K562 (cell line): ENCODE measurements at regions not wholly inside any gene's neighbourhood (a gene's known extent, or its start where the extent isn't known, plus 50 kb on each side); places are given as distances from the start of the nearest gene placed in this dataset.
"Not testable (repeated sequence)": the region's sequence is repeated elsewhere in the genome, so short reads cannot be mapped to it uniquely, and the experiment has no call there.

Source experiments
- ATAC-seq: fragments of 200-7000 bp; cut with Tn5 transposase; 3 replicates; pipeline ENCODE4 v1.9.1; 2020; ENCODE audit warnings: moderate library complexity
- BruUV-seq: library from RNA; stranded (reverse); fragments of 400-500 nt; replicated peaks from 2 replicates; lab custom pipeline; 2021; lab: Mats Ljungman, UMichigan
- CTCF ChIA-PET: fragments of 300-600 bp; formaldehyde crosslinking; extraction: SDS; loops from one replicate; lab custom pipeline; 2021; ENCODE audit warnings: low intra/inter-chr PET ratio; lab: Yijun Ruan, JAX
- POLR2A ChIA-PET: fragments of 300-600, 350-650 bp; sonication (Branson Sonifier 250); formaldehyde crosslinking; extraction: SDS; loops from one replicate; lab custom pipeline; 2021; ENCODE audit warnings: antibody characterized with exemption, inconsistent platforms; lab: Yijun Ruan, JAX
- DNase-seq, 4 experiments: peaks; one replicate each; pipeline versions ENCODE4 v3.0.0 to v3.0.0-alpha.2; 2011 to 2018; ENCODE audit warnings: low spot score in 3 of 4, mixed read lengths in 3 of 4; ENCODE audit errors: extremely low read depth in 1 of 4
- FAIRE-seq: peaks from 2 replicates; lab custom pipeline; 2011; peaks lifted over from hg19 to GRCh38; lab: Jason Lieb, UNC
- H2AFZ ChIP-seq: 2 replicates; pipeline ENCODE4 v1.6.0; 2011; ENCODE audit warnings: low read depth, low read length, control low read depth, inconsistent platforms
- H3K27ac ChIP-seq: fragments of 200-600 bp; 3 replicates; pipeline ENCODE4 v1.8.0; 2011; ENCODE audit warnings: low read depth, mild to moderate bottlenecking, control low read depth, inconsistent platforms, low read length, moderate library complexity, mixed read lengths; ENCODE audit errors: extremely low read depth
- H3K27me3 ChIP-seq, 2 experiments: fragments of 300-600 bp in 1 of 2; 2 replicates in 1 of 2; 3 replicates in 1 of 2; pipeline versions ENCODE4 v1.6.0 to v1.8.0; 2011; ENCODE audit warnings: inconsistent platforms in 2 of 2, low read length in 2 of 2, mild to moderate bottlenecking in 1 of 2, mixed read lengths in 1 of 2, moderate library complexity in 1 of 2; ENCODE audit not compliant: control insufficient read depth in 2 of 2, insufficient read depth in 2 of 2
- H3K36me3 ChIP-seq: fragments of 300-600 bp; 3 replicates; pipeline ENCODE4 v1.8.0; 2011; ENCODE audit warnings: mild to moderate bottlenecking, low read length, inconsistent platforms; ENCODE audit not compliant: control insufficient read depth, insufficient read depth
- H3K4me1 ChIP-seq, 2 experiments: fragments of 200-600 bp in 1 of 2; replicated peaks in 1 of 2; 2 replicates in 1 of 2; 3 replicates in 1 of 2; pipeline versions ENCODE4 v1.5.1 to v1.8.0; 2011; ENCODE audit warnings: inconsistent platforms in 2 of 2, low read length in 2 of 2, mild to moderate bottlenecking in 1 of 2, mixed read lengths in 1 of 2, moderate library complexity in 1 of 2; ENCODE audit not compliant: control insufficient read depth in 2 of 2, insufficient read depth in 2 of 2
- H3K4me2 ChIP-seq: 2 replicates; pipeline ENCODE4 v1.6.1; 2011; ENCODE audit warnings: low read length, control low read depth, inconsistent platforms, mixed read lengths; ENCODE audit not compliant: insufficient read depth
- H3K4me3 ChIP-seq: fragments of 200-600 bp; sonication (generic), shearing (Covaris generic); 2 replicates; pipeline ENCODE4 v1.5.1; 2016; ENCODE audit warnings: control low read depth, inconsistent platforms
- H3K79me2 ChIP-seq: fragments of 200-600 bp; 3 replicates; pipeline ENCODE4 v1.8.0; 2011; ENCODE audit warnings: low read length, inconsistent platforms; ENCODE audit not compliant: control insufficient read depth, insufficient read depth
- H3K9ac ChIP-seq, 2 experiments: 2 replicates each; pipeline versions ENCODE4 v1.6.0 to v1.6.1; 2011; ENCODE audit warnings: low read depth in 2 of 2, low read length in 2 of 2, control low read depth in 1 of 2, inconsistent platforms in 1 of 2, mild to moderate bottlenecking in 1 of 2, mixed read lengths in 1 of 2; ENCODE audit not compliant: insufficient read depth in 1 of 2
- H3K9me1 ChIP-seq: one replicate; pipeline ENCODE4 v1.6.0; 2011; ENCODE audit warnings: inconsistent platforms, mild to moderate bottlenecking, low read length, moderate library complexity; ENCODE audit not compliant: control insufficient read depth, insufficient read depth
- H3K9me3 ChIP-seq: replicated peaks from 2 replicates; pipeline ENCODE4 v1.5.1; 2011; ENCODE audit warnings: low read depth, low read length, inconsistent platforms; ENCODE audit not compliant: control insufficient read depth, insufficient read depth
- H4K20me1 ChIP-seq: replicated peaks from 2 replicates; pipeline ENCODE4 v1.6.1; 2011; ENCODE audit warnings: low read length, inconsistent platforms, mixed read lengths; ENCODE audit not compliant: control insufficient read depth, insufficient read depth
- CEBPB ChIP-seq: fragments of 450-650 bp; IDR thresholded peaks from 2 replicates; pipeline ENCODE4 v1.6.1; 2016; ENCODE audit warnings: missing genetic modification characterization, missing compliant biosample characterization
- ZNF311 ChIP-seq: fragments of 250-450 bp; sonication (Bioruptor Pico); IDR thresholded peaks from 2 replicates; pipeline ENCODE4 v1.4.0; 2020; ENCODE audit warnings: mild to moderate bottlenecking, moderate library complexity
- WGBS: fragments of 100-300 bp; shearing (Covaris generic); methylation state at CpG from one replicate; pipeline ENCODE4 v1.1.6; 2016; ENCODE audit warnings: low coverage, mixed read lengths; ENCODE audit not compliant: insufficient coverage; ENCODE audit errors: missing lambda C conversion rate; 5-methylcytosine and 5-hydroxymethylcytosine counted together
- in situ Hi-C: fragments of 300-500 bp; cut with MboI; formaldehyde crosslinking; loops from 4 replicates; pipeline ENCODE4 v1.15.0; 2018; ENCODE audit warnings: inconsistent platforms, mixed read lengths
- intact Hi-C: fragments of 100-400 bp; cut with micrococcal nuclease; formaldehyde crosslinking; loops from 2 replicates; pipeline ENCODE4 v1.14.2; 2022
- TF ChIP-seq, protein P1 (sequence below): sonication (generic); formaldehyde crosslinking; IDR thresholded peaks from 2 replicates; pipeline ENCODE4 v1.8.1; 2023; ENCODE audit warnings: mild to moderate bottlenecking, missing genetic modification reagents

DNA sequence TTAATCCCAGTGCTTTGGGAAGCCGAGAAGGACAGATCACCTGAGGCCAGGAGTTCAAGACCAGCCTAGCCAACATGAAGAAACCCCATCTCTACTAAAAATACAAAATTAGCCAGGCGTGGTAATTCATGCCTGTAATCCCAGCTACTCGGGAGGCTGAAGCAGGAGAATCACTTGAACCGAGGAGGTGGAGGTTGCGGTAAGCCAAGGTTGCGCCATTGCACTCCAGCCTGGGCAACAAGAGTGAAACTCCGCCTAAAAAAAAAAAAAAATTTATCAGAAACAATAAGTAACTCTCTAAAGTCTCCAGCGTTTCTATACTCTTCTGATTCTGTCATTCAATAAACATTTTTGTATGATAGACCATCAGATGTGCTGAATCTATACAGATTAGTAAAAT, 55.7 kb upstream of the FNDC3B start:
- H3K4me2 ChIP-seq, FAIRE-seq, H3K9ac ChIP-seq, in situ Hi-C loops, H3K4me3 ChIP-seq, H2AFZ ChIP-seq, H3K36me3 ChIP-seq, DNase-seq, H3K9me3 ChIP-seq, H3K27ac ChIP-seq, H3K79me2 ChIP-seq, ATAC-seq, H4K20me1 ChIP-seq, H3K9me1 ChIP-seq, BruUV-seq, intact Hi-C loops: not testable (repeated sequence)
- peaks cover 0 to 19% of the 10 kb centered on the region in 2 experiments; a peak in 3 of 5 replicates for H3K4me1 ChIP-seq
- WGBS: 75% methylated on average over 8 of the region's 8 CpGs
- TF ChIP-seq, protein P1, sequence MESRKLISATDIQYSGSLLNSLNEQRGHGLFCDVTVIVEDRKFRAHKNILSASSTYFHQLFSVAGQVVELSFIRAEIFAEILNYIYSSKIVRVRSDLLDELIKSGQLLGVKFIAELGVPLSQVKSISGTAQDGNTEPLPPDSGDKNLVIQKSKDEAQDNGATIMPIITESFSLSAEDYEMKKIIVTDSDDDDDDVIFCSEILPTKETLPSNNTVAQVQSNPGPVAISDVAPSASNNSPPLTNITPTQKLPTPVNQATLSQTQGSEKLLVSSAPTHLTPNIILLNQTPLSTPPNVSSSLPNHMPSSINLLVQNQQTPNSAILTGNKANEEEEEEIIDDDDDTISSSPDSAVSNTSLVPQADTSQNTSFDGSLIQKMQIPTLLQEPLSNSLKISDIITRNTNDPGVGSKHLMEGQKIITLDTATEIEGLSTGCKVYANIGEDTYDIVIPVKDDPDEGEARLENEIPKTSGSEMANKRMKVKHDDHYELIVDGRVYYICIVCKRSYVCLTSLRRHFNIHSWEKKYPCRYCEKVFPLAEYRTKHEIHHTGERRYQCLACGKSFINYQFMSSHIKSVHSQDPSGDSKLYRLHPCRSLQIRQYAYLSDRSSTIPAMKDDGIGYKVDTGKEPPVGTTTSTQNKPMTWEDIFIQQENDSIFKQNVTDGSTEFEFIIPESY (CRISPR knock-in tag): peak; percentile 88
- TF ChIP-seq, all 486 proteins: peak for 1; not testable (repeated sequence) for 485
- CTCF ChIA-PET, H3K27me3 ChIP-seq, POLR2A ChIA-PET: not testable (repeated sequence)

DNA sequence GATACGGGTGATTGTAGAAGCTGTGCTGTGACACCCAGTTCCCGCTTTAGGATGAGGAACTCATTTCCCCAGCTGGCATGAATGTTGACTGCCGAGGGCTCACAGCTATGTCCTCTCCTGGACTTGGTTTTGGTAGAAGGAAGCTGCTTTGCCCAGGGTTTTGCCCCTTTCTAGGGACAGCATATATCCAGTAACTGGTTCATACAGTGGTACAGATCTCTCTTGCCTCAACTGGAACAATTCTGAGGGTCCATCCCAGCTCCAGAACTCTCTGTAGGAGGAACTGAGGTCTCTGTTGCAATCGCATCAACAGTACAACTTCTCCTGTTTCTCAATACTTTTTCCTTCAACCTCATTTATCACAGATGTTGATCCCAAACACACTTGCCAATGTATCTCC, 54.5 kb upstream of the FNDC3B start:
- H3K4me3 ChIP-seq: no peak overlapping the region
- H3K27me3 ChIP-seq: no peaks in the 10 kb centered on the region
- CTCF ChIA-PET: no interaction called here
- POLR2A ChIA-PET: interaction anchor here (0.6 kb wide), 1 partner anchor 396 kb away, joined by 3 read pairs; no protein-coding TSS in a partner anchor
- in situ Hi-C loops: no loop called here
- TF ChIP-seq ZNF311 (CRISPR knock-in tag) (no peak), CEBPB (tag) (0 out of 2 replicates have a peak, but pooled peaks have one; percentile 17)
- TF ChIP-seq, all 486 proteins: peak for 1
- no peak overlapping the region for H2AFZ ChIP-seq
- H3K36me3 ChIP-seq: no peaks in the 10 kb centered on the region
- H4K20me1 ChIP-seq: no peaks in the 10 kb centered on the region
- no peak overlapping the region for H3K4me2 ChIP-seq
- no peak overlapping the region for H3K9ac ChIP-seq
- no peak overlapping the region for H3K27ac ChIP-seq
- 75% methylated on average over 4 of the region's 4 CpGs for WGBS
- no peaks in the 10 kb centered on the region for H3K9me1 ChIP-seq
- H3K79me2 ChIP-seq: no peaks in the 10 kb centered on the region
- no peak for DNase-seq
- ATAC-seq: no peak
- intact Hi-C loops: no loop called here
- no peaks in the 10 kb centered on the region for H3K9me3 ChIP-seq
- no TSS peak for BruUV-seq
- peaks cover 0 to 15% of the 10 kb centered on the region in 2 experiments; a peak in 3 of 5 replicates for H3K4me1 ChIP-seq
- no peak for FAIRE-seq
